GM23338 (cell line): ENCODE measurements at regions not wholly inside any gene's neighbourhood (a gene's known extent, or its start where the extent isn't known, plus 50 kb on each side); places are given as distances from the start of the nearest gene placed in this dataset.

Source experiments
- CREB1 ChIP-seq: fragments of 250-450 bp; sonication (Bioruptor Pico); IDR thresholded peaks from 2 replicates; pipeline ENCODE4 v1.5.0; 2020; ENCODE audit warnings: low read depth, mild to moderate bottlenecking, moderate library complexity
- EZH2 ChIP-seq: fragments of 200-600 bp; sonication (generic); IDR thresholded peaks from one replicate; pipeline ENCODE4 v1.8.0; 2017; ENCODE audit warnings: antibody characterized with exemption, mild to moderate bottlenecking, low read depth; ENCODE audit not compliant: unreplicated experiment
- EZH2phosphoT487 ChIP-seq: fragments of 200-600 bp; sonication (generic); IDR thresholded peaks from one replicate; pipeline ENCODE4 v1.8.1; 2018; ENCODE audit warnings: antibody characterized with exemption; ENCODE audit not compliant: unreplicated experiment
- JUNB ChIP-seq: IDR thresholded peaks from one replicate; pipeline ENCODE4 v1.6.1; 2016; ENCODE audit warnings: antibody characterized with exemption; ENCODE audit not compliant: unreplicated experiment
- NANOG ChIP-seq: IDR thresholded peaks from 2 replicates; pipeline ENCODE4 v1.6.1; 2016; ENCODE audit warnings: antibody characterized with exemption, borderline replicate concordance
- POLR2AphosphoS5 ChIP-seq: IDR thresholded peaks from 2 replicates; pipeline ENCODE4 v1.6.1; 2016; ENCODE audit warnings: antibody characterized with exemption, low read depth
- STAT1 ChIP-seq: IDR thresholded peaks from one replicate; pipeline ENCODE4 v1.6.1; 2016; ENCODE audit warnings: antibody characterized with exemption; ENCODE audit not compliant: unreplicated experiment
- ZNF331 ChIP-seq: fragments of 250-450 bp; sonication (Bioruptor Pico); IDR thresholded peaks from 2 replicates; pipeline ENCODE4 v1.5.0; 2020; ENCODE audit warnings: low read depth, mild to moderate bottlenecking, moderate library complexity
- TF ChIP-seq, protein P1 (sequence below), 2 experiments: fragments of 200-600 bp in 1 of 2; sonication (generic) in 1 of 2; conservative IDR thresholded peaks; 2 replicates each; pipeline versions ENCODE4 v1.5.1 to v1.6.1; 2016 to 2017; ENCODE audit warnings: antibody characterized with exemption in 2 of 2, low read depth in 2 of 2, mild to moderate bottlenecking in 2 of 2, moderate library complexity in 1 of 2
- TF ChIP-seq, protein P2 (sequence below): IDR thresholded peaks from 2 replicates; pipeline ENCODE4 v1.6.1; 2016; ENCODE audit warnings: antibody characterized with exemption
- TF ChIP-seq, protein P3 (sequence below): IDR thresholded peaks from one replicate; pipeline ENCODE4 v1.6.1; 2018; ENCODE audit warnings: antibody characterized with exemption; ENCODE audit not compliant: unreplicated experiment
- TF ChIP-seq, protein P4 (sequence below): fragments of 250-450 bp; sonication (Bioruptor Pico); IDR thresholded peaks from 2 replicates; pipeline ENCODE4 v1.5.0; 2020; ENCODE audit warnings: mild to moderate bottlenecking, moderate library complexity

DNA sequence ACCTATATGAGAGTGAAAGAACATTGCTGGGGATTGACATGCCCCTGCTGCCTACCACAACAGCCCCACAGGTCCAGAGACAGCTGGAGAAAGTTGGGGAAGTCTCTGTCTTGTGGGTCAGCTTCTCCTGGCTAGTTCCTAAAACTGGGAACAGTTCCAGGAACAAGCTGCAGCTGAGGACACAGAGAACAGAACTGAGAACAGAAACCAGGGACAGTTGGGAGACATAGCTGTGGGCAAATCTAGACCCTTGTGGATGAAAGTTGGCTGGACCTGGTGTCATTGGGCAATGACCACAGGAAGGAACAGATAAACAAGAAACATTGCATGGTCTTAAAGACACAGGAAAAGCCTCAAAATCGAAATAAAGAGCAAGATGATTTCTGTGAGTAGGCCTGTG is 58.3 kb upstream of the MOCS2 start:
- no peak for TF ChIP-seq EZH2phosphoT487
- TF ChIP-seq, protein P1, sequence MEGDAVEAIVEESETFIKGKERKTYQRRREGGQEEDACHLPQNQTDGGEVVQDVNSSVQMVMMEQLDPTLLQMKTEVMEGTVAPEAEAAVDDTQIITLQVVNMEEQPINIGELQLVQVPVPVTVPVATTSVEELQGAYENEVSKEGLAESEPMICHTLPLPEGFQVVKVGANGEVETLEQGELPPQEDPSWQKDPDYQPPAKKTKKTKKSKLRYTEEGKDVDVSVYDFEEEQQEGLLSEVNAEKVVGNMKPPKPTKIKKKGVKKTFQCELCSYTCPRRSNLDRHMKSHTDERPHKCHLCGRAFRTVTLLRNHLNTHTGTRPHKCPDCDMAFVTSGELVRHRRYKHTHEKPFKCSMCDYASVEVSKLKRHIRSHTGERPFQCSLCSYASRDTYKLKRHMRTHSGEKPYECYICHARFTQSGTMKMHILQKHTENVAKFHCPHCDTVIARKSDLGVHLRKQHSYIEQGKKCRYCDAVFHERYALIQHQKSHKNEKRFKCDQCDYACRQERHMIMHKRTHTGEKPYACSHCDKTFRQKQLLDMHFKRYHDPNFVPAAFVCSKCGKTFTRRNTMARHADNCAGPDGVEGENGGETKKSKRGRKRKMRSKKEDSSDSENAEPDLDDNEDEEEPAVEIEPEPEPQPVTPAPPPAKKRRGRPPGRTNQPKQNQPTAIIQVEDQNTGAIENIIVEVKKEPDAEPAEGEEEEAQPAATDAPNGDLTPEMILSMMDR (conservative IDR thresholded peaks at IDR 0.05; ENCODE audit: low read depth in 2 of 2): no peak
- no peak for TF ChIP-seq POLR2AphosphoS5
- no peak for TF ChIP-seq EZH2
- TF ChIP-seq, protein P2, sequence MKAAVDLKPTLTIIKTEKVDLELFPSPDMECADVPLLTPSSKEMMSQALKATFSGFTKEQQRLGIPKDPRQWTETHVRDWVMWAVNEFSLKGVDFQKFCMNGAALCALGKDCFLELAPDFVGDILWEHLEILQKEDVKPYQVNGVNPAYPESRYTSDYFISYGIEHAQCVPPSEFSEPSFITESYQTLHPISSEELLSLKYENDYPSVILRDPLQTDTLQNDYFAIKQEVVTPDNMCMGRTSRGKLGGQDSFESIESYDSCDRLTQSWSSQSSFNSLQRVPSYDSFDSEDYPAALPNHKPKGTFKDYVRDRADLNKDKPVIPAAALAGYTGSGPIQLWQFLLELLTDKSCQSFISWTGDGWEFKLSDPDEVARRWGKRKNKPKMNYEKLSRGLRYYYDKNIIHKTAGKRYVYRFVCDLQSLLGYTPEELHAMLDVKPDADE: no peak
- TF ChIP-seq, protein P3, sequence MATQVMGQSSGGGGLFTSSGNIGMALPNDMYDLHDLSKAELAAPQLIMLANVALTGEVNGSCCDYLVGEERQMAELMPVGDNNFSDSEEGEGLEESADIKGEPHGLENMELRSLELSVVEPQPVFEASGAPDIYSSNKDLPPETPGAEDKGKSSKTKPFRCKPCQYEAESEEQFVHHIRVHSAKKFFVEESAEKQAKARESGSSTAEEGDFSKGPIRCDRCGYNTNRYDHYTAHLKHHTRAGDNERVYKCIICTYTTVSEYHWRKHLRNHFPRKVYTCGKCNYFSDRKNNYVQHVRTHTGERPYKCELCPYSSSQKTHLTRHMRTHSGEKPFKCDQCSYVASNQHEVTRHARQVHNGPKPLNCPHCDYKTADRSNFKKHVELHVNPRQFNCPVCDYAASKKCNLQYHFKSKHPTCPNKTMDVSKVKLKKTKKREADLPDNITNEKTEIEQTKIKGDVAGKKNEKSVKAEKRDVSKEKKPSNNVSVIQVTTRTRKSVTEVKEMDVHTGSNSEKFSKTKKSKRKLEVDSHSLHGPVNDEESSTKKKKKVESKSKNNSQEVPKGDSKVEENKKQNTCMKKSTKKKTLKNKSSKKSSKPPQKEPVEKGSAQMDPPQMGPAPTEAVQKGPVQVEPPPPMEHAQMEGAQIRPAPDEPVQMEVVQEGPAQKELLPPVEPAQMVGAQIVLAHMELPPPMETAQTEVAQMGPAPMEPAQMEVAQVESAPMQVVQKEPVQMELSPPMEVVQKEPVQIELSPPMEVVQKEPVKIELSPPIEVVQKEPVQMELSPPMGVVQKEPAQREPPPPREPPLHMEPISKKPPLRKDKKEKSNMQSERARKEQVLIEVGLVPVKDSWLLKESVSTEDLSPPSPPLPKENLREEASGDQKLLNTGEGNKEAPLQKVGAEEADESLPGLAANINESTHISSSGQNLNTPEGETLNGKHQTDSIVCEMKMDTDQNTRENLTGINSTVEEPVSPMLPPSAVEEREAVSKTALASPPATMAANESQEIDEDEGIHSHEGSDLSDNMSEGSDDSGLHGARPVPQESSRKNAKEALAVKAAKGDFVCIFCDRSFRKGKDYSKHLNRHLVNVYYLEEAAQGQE: no peak
- TF ChIP-seq JUNB: no peak
- TF ChIP-seq STAT1: no peak
- TF ChIP-seq CREB1 (CRISPR knock-in tag): no peak
- no peak for TF ChIP-seq NANOG
- TF ChIP-seq, protein P4, sequence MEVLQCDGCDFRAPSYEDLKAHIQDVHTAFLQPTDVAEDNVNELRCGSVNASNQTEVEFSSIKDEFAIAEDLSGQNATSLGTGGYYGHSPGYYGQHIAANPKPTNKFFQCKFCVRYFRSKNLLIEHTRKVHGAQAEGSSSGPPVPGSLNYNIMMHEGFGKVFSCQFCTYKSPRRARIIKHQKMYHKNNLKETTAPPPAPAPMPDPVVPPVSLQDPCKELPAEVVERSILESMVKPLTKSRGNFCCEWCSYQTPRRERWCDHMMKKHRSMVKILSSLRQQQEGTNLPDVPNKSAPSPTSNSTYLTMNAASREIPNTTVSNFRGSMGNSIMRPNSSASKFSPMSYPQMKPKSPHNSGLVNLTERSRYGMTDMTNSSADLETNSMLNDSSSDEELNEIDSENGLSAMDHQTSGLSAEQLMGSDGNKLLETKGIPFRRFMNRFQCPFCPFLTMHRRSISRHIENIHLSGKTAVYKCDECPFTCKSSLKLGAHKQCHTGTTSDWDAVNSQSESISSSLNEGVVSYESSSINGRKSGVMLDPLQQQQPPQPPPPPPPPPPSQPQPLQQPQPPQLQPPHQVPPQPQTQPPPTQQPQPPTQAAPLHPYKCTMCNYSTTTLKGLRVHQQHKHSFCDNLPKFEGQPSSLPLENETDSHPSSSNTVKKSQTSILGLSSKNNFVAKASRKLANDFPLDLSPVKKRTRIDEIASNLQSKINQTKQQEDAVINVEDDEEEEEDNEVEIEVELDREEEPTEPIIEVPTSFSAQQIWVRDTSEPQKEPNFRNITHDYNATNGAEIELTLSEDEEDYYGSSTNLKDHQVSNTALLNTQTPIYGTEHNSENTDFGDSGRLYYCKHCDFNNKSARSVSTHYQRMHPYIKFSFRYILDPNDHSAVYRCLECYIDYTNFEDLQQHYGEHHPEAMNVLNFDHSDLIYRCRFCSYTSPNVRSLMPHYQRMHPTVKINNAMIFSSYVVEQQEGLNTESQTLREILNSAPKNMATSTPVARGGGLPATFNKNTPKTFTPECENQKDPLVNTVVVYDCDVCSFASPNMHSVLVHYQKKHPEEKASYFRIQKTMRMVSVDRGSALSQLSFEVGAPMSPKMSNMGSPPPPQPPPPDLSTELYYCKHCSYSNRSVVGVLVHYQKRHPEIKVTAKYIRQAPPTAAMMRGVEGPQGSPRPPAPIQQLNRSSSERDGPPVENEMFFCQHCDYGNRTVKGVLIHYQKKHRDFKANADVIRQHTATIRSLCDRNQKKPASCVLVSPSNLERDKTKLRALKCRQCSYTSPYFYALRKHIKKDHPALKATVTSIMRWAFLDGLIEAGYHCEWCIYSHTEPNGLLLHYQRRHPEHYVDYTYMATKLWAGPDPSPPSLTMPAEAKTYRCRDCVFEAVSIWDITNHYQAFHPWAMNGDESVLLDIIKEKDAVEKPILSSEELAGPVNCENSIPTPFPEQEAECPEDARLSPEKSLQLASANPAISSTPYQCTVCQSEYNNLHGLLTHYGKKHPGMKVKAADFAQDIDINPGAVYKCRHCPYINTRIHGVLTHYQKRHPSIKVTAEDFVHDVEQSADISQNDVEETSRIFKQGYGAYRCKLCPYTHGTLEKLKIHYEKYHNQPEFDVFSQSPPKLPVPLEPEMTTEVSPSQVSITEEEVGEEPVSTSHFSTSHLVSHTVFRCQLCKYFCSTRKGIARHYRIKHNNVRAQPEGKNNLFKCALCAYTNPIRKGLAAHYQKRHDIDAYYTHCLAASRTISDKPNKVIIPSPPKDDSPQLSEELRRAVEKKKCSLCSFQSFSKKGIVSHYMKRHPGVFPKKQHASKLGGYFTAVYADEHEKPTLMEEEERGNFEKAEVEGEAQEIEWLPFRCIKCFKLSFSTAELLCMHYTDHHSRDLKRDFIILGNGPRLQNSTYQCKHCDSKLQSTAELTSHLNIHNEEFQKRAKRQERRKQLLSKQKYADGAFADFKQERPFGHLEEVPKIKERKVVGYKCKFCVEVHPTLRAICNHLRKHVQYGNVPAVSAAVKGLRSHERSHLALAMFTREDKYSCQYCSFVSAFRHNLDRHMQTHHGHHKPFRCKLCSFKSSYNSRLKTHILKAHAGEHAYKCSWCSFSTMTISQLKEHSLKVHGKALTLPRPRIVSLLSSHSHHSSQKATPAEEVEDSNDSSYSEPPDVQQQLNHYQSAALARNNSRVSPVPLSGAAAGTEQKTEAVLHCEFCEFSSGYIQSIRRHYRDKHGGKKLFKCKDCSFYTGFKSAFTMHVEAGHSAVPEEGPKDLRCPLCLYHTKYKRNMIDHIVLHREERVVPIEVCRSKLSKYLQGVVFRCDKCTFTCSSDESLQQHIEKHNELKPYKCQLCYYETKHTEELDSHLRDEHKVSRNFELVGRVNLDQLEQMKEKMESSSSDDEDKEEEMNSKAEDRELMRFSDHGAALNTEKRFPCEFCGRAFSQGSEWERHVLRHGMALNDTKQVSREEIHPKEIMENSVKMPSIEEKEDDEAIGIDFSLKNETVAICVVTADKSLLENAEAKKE (CRISPR knock-in tag): no peak
- TF ChIP-seq ZNF331 (CRISPR knock-in tag): no peak
